HG03469 (cell line): ENCODE measurements at regions not wholly inside any gene's neighbourhood (a gene's known extent, or its start where the extent isn't known, plus 50 kb on each side); places are given as distances from the start of the nearest gene placed in this dataset.
"Not testable (repeated sequence)": the region's sequence is repeated elsewhere in the genome, so short reads cannot be mapped to it uniquely, and the experiment has no call there.

Source experiments
- ATAC-seq: cut with Tn5 transposase; IDR thresholded peaks from one replicate; pipeline ENCODE4 v1.9.1; 2021; ENCODE audit warnings: mild to moderate bottlenecking, moderate library complexity, moderate number of reproducible peaks; ENCODE audit not compliant: unreplicated experiment

DNA sequence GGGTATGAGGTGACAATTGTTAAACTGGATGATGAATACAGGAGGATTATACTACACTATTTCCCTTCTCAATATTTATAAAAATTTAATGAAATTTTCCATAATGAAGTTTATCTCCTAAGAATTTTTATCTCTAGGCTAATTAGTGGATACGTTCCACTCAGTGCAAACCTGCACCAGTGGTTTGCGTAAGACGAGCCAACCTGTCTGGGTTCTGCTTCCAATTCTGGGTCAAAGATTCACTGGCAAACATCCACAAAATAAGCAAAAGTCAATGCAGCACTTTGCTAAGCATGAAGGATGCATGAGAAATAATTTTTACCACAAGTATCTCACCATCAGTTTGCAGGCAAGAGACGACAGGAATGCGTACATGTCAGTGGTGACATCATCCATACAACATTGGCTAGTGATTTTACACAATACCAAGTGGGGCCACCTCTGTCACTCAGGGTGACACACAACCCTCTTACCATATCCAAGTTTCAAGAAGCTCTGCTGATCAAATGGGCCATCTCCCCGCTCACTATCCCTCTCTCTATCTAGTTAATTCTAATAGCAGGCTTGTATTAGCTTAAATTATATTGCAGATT, 51.7 kb downstream of the FAM50B start:
- no peak for ATAC-seq

- ATAC-seq, result no peak
These were observed 53.9 kb downstream of the FAM50B start for GRCh38 chr6:3902871-3903648.

- no peak for ATAC-seq
These were observed 55.3 kb downstream of the FAM50B start for GRCh38 chr6:3904518-3904917.

GRCh38 chr6:3905945-3906845, 57.0 kb downstream of the FAM50B start:
- ATAC-seq, result no peak

GRCh38 chr6:3906846-3907151, 57.6 kb downstream of the FAM50B start:
- no peak for ATAC-seq

DNA sequence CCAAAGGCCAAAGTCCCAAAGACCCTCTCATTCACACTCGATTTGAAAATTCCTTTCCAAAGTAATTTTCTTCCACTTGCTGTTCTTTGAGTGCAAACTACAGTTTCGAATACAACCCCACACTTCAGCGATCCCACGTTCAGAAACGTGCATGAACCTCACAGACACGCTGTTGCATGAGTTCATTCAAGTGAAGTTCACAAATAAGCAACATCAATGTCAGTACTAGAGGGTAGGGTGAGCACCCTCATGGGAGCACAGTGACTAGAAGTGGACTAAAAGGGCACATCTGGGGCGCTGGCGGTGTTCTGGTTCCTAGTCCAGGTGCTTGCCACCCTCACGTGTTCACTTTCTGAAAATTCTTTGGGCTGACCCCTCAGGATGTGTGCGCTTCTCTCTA, 59.0 kb downstream of the FAM50B start:
- ATAC-seq, result no peak

DNA sequence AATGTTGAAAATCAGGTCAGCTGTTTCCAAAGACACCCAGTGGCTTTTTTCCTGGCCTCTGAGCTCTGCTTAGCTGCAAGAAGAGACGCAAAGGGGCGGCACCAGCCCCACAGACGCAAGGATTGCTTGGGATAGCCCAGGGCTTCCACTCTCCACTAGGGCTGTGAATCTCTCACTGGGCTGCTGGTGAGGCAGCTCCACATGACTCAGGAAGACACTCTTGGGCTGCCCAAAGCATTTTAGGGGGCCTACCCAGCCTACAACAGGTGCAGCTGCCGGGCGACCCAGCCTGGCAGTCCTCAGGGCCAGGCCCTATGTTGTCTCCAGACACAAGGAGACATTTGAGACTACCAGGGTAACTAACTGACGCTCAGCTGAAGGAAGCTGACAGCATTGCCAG, 59.8 kb downstream of the FAM50B start:
- no peak for ATAC-seq

DNA sequence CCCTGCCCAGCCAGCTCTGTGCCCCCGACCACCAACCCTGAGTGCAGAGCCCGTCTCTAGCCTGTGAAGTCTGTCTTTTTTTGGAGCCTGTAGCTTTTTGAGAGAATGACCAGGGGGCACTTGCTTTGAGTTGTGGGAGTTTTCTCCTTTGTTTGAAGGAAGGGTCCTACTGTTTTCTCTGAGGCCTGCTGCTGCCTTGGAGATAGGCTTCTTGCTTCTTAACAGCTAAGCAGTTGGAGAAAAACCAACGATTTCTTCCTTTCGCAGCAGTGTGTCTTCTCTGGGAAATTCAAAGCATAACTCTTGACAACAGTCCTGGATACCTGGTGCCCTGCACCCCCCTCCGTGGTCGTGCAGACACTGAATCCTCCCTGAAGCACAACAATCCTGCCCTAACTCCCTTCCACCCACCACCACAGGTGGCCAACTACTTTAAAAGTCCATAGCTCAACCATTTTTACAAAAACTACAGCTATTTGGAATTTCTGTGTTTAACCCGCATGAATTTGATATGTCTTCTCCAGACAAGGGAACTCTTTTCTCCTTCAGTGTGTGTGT, 61.0 kb downstream of the FAM50B start:
- ATAC-seq, result no peak

- ATAC-seq, result no peak
These were observed 62.0 kb downstream of the FAM50B start for GRCh38 chr6:3911130-3911529.

DNA sequence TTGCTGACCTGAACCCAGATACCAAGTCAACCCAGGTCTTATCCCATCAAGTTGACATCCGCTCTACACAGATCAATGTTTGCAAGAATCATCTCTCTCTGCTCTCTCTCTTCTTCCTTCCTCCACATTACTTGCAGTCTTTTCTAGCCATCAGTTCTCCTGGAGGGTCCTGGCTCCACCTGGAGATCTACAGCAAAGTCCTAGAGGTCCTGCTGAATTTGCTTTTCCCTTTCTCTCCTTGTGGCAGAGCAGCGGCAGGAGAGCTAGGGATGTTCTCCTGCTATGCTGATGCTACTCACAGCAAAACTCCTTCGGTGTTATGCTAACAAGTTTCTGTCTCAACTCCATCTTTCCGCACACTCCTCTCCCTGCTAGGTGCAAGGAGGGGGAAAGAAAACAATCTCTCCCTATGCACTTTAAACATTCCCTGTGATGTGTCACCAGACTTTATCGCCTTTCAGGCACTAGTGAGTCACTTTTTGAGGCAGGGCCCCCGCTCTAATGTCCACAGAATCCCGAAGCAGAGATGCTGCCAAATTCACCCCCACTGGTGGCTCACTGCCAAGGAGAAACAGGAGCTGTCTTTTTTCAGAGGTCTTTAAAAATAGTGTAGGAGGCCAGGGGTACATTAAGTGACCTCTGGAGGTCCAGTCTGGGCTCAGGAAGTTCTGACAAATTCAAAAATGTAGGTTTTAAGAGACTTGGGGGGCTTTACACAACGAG, 62.6 kb downstream of the FAM50B start:
- ATAC-seq, result no peak

- ATAC-seq, result no peak
These were observed 63.3 kb downstream of the FAM50B start for GRCh38 chr6:3912361-3913076.

DNA sequence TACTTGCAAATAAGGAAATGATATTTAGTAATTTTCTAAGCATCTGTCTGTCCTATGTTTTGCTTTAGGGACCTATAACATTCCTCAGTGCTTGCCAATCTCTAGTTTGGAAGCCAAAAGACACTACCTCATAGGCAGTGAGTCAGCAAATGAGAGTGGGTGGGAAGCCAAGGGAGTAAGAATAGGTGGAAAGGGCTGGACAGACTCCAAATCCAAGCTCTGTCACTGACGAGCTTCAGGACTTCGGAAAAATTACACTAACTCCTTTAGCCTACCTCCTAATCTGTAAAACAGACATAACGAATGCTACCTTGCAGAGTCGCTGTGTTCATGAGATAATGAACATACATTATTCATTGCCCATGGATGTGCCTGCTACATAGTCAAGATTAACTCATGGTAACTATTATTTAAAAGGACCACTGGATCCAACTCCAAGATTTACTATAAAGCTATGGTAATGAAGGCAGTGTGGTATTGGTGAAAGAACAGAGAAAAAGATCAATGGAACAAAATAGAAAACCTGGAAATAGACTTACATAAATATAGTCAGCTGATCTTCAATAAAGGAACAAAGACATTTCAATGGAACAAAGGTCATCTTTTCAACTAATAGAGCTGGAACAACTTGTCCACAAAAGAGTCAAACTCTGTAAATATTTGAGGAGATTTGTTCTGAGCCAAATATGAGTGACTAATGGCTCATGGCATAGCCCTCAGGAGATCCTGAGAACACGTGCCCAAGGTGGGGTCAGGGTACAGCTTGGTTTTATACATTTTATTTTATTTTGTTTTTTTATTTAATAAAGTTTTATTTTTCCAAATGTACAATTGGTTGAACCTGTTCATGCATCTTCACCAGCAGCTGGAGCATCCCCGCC, 64.1 kb downstream of the FAM50B start:
- ATAC-seq, result no peak

GRCh38 chr6:3913958-3914337, 64.8 kb downstream of the FAM50B start:
- no peak for ATAC-seq

DNA sequence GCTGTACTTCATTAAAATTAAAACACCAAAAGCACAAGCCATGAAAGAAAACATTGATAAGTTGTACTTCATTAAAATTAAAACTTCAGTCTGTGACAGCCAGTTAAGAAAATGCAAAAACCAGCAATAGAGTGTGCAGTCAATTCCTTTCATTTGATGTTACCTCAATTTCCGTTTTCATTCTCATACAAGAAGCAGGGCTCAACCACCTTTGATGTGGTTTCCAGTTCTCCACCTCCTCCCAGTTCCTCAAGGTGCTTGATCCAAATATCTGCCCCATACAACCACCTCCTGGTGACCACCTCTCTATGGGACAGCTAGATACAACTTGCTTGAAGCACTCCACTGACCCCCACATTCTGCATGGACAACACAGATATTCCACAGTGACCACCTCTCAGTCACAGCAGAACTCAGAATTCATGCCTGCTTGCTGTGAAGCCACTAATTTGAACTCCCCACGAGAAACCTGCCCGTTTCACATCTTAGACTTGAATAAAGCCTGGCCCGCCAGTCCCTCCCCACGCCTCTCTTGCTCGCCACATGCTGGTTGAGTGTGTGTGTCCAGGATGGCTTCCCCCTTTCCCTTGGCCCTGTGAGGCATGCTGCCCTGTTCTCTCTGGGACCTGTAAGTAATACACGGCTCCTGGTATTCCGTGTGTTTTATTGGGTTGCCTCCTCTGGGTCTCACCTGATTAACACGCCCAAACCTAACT, 66.1 kb downstream of the FAM50B start:
- no peak for ATAC-seq

GRCh38 chr6:3916211-3916610, 67.0 kb downstream of the FAM50B start:
- no peak for ATAC-seq

- not testable (repeated sequence) for ATAC-seq
These were observed 67.6 kb downstream of the FAM50B start for GRCh38 chr6:3916749-3917148.

DNA sequence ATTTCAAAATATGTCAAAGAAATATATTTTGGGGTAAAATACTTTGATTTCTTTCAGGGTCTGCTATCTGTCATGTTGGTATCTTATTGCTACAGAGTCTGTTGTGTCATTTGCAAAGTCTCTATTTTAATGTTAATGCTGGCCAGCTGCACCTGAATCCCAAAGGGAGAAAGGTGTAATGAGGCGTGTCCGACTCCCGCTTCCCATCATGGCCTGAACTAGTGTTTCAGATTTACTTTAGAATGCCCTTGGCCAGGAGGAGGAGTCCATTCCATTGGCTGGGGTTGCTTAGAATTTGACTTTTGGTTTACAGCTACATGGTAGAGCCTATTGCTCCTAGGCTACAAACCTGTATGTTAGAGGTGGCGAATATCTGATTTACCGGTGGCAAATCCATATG, 69.3 kb downstream of the FAM50B start:
- ATAC-seq, result no peak

DNA sequence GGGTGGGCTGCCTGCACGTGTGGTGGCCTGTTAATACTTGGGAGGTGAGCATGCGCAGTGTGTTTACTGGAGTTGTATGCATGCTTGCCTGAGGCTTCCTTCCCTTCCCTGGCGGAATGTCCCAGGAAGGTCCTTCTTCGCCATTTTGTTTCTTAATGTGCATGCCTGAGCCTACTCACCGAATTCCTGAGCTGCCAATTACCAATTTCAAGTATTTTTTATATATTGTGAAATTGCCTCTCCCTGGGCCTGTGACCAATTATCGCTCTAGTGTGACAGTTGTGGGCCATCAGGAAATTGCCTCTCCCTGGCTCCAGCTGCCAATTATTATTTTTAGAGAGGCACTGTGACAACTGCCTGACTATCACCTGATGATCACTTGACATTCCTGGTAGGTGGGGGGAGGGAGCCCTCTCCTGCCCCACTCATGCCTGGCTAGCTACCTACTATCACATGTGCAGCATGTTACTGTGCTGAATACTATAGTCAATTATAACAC, 70.0 kb downstream of the FAM50B start:
- ATAC-seq, result no peak
